Neural progenitor cell (in vitro differentiated cells): ENCODE measurements at regions not wholly inside any gene's neighbourhood (a gene's known extent, or its start where the extent isn't known, plus 50 kb on each side); places are given as distances from the start of the nearest gene placed in this dataset.

Experiments
- CTCF ChIP-seq: fragments of 200-600 bp; sonication (generic); IDR thresholded peaks from 2 replicates; pipeline ENCODE4 v1.5.1; 2017; ENCODE audit warnings: antibody characterized with exemption, mild to moderate bottlenecking
- EZH2 ChIP-seq: fragments of 200-600 bp; sonication (generic); IDR thresholded peaks from 2 replicates; pipeline ENCODE4 v1.6.1; 2017; ENCODE audit warnings: antibody characterized with exemption, mild to moderate bottlenecking, moderate library complexity

GRCh38 chr16:79933603-79934002, 333.1 kb upstream of the MAF start:
- TF ChIP-seq CTCF (no peak), EZH2 (no peak)
